Activated gamma-delta T cell (primary cell): ENCODE measurements at regions not wholly inside any gene's neighbourhood (a gene's known extent, or its start where the extent isn't known, plus 50 kb on each side); places are given as distances from the start of the nearest gene placed in this dataset.
A peak's percentile ranks its signal among the peaks of the same experiment; 100 is the strongest.

Source experiments
- DNase-seq: peaks from one replicate; lab custom pipeline; 2025; lab: John Stamatoyannopoulos, UW

DNA sequence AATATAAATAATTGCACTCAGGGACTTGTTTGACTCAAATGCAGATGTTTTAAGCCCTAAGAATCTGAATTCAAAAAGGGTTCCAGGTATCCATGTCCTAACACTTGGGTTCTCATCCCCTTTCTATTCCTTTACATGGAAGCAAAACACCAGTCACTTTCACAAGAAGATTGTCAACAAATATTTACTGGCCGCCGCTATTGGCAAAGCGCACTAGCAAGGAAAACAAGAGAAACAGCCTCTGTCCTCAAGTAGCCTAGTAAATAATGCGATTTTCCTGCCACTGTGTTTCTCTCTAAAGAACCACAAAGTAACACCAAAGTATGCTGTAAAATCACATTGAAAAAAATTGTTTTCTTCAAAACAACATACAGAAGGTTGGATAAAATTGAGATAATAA is 66.7 kb upstream of the EZH2 start:
- no peak for DNase-seq

DNA sequence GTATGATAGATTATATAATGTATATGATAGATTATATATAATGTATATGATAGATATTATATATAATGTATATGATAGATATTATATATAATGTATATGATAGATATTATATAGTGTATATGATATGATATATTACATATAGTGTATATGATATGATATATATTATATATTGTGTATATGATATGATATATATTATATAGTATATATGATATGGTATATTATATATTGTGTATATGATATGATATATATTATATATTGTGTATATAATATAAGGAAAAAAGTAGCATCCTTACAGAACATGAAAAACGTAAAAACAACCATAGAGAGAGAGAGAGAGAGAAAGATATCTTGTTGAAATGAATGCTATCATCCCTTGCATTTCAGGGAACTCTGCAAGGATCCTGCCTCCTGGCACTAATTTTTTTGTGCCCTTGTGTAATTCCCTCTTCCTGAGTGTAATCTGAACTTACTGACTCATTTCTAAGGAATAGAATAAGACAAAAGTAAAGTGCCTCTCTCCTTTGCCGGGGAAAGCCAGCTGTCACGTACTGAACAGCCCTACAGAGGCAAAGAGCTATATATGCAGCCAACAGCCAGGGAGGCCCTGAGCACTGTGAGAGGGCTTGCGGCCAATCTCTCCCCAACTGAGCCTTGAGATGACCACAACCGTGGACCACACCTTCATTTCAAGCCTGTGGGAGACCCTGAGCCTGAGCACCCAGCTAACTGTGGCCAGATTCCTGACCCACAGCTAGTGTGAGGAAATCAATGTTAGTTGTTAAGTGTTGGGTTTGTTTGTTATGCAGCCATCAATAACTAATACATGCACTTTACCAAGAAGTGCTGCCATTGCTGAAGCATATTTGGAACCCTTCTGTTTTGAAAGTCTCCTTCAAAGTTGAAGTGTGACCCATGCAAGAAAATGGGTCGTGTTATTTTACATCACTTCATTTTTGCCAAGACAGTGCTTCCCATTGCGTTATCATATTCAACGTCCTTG is 61.1 kb upstream of the EZH2 start:
- no peak for DNase-seq

DNA sequence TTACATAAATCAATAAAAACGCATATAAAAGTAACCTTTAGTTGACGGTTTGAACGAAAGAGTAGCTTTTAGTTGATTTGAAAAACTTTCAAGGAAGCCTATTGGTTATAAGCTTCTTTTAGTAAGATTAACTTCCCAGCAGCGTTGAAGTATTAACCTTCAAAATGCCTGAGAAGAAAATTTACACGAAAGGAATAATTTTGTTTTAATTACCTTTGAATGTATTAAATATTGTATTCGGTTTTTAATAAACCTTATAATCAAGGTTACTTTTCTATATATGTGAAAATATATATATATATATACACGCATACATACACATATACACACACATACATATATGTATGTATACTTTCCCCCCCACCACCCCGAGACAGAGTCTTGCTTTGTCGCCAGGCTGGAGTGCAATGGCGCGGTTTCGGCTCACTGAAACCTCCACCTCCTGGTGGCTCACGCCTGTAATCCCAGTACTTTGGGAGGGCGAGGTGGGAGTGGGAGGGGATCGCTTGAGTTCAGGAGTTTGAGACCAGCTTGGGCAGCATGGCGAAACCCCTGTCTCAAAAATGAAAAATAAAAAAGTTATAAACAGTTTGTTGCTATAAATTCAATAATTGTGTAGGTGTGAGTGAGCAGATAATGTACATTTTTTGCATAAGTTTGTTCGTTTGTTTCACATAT is 57.6 kb upstream of the EZH2 start:
- DNase-seq: no peak

DNA sequence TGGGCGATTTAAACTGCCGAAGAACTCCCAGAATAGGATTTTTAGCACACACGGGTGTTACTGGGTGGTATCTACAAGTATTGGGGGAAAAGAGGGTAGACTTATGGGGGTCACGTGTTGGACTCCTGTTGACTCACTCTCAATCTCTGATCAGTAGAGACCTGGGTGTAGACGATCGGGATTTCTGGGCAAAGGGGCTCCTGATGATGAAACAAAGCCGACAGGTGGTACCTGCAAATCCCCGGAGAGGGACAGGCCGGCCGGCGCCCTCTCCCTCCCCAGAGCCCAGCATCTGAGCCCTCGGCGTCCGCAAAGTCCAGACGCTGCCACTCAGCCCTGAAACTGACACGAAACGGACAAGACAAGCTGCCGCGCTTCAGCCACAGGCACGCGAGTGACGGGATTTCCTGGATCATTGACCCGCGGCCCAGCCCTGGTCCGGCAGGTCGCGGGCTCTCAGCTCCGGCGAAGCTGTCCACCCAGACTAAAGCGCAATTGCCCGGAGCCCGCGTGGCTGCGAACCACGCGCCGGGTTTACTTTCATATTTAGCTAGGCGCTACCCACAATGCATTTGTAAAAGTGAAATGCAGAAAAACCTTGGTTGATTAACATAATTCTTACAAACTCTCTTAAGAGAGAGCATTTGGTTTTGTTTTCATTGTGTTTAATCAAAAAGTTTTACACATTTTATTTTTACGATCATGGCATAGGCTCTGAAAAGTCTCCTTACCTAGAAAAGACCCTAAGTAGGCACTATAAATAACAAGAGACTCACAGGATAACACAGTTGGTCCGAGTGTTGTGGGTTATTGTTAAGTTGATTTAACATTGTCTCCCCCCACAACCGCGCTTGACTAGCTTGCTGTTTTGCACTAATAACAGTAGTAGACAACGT is 56.9 kb upstream of the EZH2 start:
- peak; percentile 46 for DNase-seq

DNA sequence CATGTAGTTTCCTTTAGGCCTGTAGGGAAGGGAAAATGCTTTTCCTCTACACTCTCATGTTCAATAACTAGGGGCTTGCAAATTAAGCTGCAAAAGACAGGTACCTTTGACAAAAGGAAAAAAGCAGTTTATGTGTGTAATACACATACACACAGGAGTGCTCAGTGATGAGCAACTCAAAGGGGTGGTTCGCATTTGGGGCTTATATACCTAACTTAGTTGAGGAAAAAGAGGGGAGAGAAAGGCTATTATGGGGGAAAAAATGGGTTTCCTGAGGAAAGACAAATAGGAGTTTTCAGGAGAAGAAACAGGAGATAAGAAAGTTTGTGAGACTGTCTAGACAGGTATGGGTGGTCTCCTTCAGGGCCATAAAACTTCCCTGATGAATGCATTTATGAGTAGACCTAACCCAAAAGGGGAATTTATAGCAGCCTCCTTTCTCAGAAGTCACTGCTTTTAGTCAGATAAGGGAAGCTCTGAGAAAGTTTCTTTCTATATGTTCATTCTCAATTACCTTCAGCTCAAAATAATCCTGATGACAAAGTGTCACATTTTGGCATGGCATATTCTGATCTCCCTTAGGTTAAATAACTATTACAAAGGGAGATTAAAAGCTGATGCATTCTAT is 55.2 kb upstream of the EZH2 start:
- DNase-seq: no peak

DNA sequence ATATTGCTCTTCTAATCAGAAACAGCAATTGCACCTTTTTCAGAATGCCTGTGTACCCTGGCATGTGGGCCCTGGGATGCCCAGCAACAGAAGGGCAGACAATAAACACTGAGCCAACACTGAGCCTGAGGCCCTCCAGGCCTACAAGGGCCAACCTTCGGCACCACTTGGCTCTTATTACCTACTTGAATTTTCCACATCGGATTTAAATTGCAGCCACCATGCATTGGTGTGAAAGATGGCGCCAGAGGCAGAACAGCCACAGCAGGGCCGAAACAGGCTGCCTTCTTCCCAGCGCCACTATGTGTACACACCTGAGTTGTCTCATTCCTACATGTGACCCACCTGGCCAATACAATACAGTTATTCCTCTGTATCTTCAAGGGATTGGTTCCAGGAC is 51.4 kb upstream of the EZH2 start:
- DNase-seq: no peak
